GM10248 (cell line): ENCODE measurements at regions not wholly inside any gene's neighbourhood (a gene's known extent, or its start where the extent isn't known, plus 50 kb on each side); places are given as distances from the start of the nearest gene placed in this dataset.
"Not testable (repeated sequence)": the region's sequence is repeated elsewhere in the genome, so short reads cannot be mapped to it uniquely, and the experiment has no call there.

Experiments used
- CTCF ChIA-PET: fragments of 300-600 bp; sonication (Branson Sonifier 250); formaldehyde crosslinking; extraction: SDS; loops from one replicate; lab custom pipeline; 2021; ENCODE audit warnings: antibody characterized with exemption; lab: Yijun Ruan, JAX
- POLR2A ChIA-PET: fragments of 350-650 bp; sonication (Branson Sonifier 250); formaldehyde crosslinking; extraction: SDS; loops from one replicate; lab custom pipeline; 2020; ENCODE audit warnings: antibody characterized with exemption; lab: Yijun Ruan, JAX
- DNase-seq: peaks from one replicate; pipeline ENCODE4 v3.0.0; 2012; ENCODE audit errors: extremely low spot score
- CTCF ChIP-seq: IDR thresholded peaks from 2 replicates; pipeline ENCODE4 v1.5.1; 2012; ENCODE audit warnings: mild to moderate bottlenecking, low read depth; ENCODE audit errors: extremely low read depth, missing control alignments, control extremely low read depth

- CTCF ChIA-PET: no interaction called here
- no peak for DNase-seq
- POLR2A ChIA-PET: no interaction called here
- TF ChIP-seq CTCF: no peak
Observed at GRCh38 chr10:131363416-131363815, 51.9 kb upstream of the TCERG1L start.

- ChIA-PET POLR2A (no interaction called here), CTCF (interaction anchor here (1.1 to 1.8 kb wide), 2 partner anchors 9 to 15 kb away, joined by 3 to 4 read pairs; no protein-coding TSS in a partner anchor)
- no peak for TF ChIP-seq CTCF
- DNase-seq: no peak
Observed at GRCh38 chr10:131371571-131371970, 60.0 kb upstream of the TCERG1L start.

- ChIA-PET CTCF (no interaction called here), POLR2A (no interaction called here)
- TF ChIP-seq CTCF: no peak
- DNase-seq: no peak
Observed at GRCh38 chr10:131381576-131381975, 70.1 kb upstream of the TCERG1L start.

GRCh38 chr10:131385161-131385872 is 73.8 kb upstream of the TCERG1L start:
- POLR2A ChIA-PET, CTCF ChIA-PET, DNase-seq: not testable (repeated sequence)

GRCh38 chr10:131387018-131387529 is 75.6 kb upstream of the TCERG1L start:
- ChIA-PET POLR2A (no interaction called here), CTCF (no interaction called here)
- DNase-seq: no peak
- no peak for TF ChIP-seq CTCF

GRCh38 chr10:131391936-131392335 is 80.4 kb upstream of the TCERG1L start:
- TF ChIP-seq CTCF: no peak
- CTCF ChIA-PET: no interaction called here
- no peak for DNase-seq
- POLR2A ChIA-PET: no interaction called here

GRCh38 chr10:131396121-131397050 is 84.9 kb upstream of the TCERG1L start:
- ChIA-PET POLR2A (no interaction called here), CTCF (no interaction called here)
- no peak for DNase-seq
- TF ChIP-seq CTCF: no peak
